SK-N-SH (cell line): ENCODE measurements at regions not wholly inside any gene's neighbourhood (a gene's known extent, or its start where the extent isn't known, plus 50 kb on each side); places are given as distances from the start of the nearest gene placed in this dataset.

Source experiments
- CTCF ChIP-seq: fragments of 200-600 bp; sonication (generic); IDR thresholded peaks from 2 replicates; pipeline ENCODE4 v1.6.1; 2017; ENCODE audit warnings: antibody characterized with exemption, mild to moderate bottlenecking, moderate library complexity
- ELF1 ChIP-seq: IDR thresholded peaks from 2 replicates; pipeline ENCODE4 v1.4.0; 2012
- EP300 ChIP-seq, 2 experiments: IDR thresholded peaks; 2 replicates each; pipeline versions ENCODE4 v1.4.0 to v1.6.1; 2012; ENCODE audit warnings: borderline replicate concordance in 1 of 2, low read depth in 1 of 2, low read length in 1 of 2
- MEF2A ChIP-seq: IDR thresholded peaks from 2 replicates; pipeline ENCODE4 v1.4.0; 2012; ENCODE audit warnings: low read depth, borderline replicate concordance
- POLR2AphosphoS5 ChIP-seq: IDR thresholded peaks from 2 replicates; pipeline ENCODE4 v1.6.1; 2012; ENCODE audit warnings: low read depth, low read length
- RFX5 ChIP-seq: IDR thresholded peaks from 2 replicates; pipeline ENCODE4 v1.6.1; 2012; ENCODE audit warnings: mild to moderate bottlenecking, improper control_type of control experiment, low read length
- SIN3A ChIP-seq: IDR thresholded peaks from 2 replicates; pipeline ENCODE4 v1.6.1; 2012; ENCODE audit warnings: low read depth, mild to moderate bottlenecking, low read length, moderate library complexity, borderline replicate concordance
- YY1 ChIP-seq: IDR thresholded peaks from 2 replicates; pipeline ENCODE4 v1.4.0; 2012; ENCODE audit warnings: low read depth, mild to moderate bottlenecking
- ZBTB33 ChIP-seq: IDR thresholded peaks from 2 replicates; pipeline ENCODE4 v1.4.0; 2012; ENCODE audit warnings: low read depth, borderline replicate concordance

- TF ChIP-seq CTCF (no peak), SIN3A (no peak), EP300 (IDR thresholded peaks at IDR 0.05; ENCODE audit: borderline replicate concordance in 1 of 2, low read depth in 1 of 2, low read length in 1 of 2) (no peak), YY1 (no peak), ZBTB33 (no peak), MEF2A (no peak), ELF1 (no peak), POLR2AphosphoS5 (no peak), RFX5 (no peak)
Measured at GRCh38 chr19:5397804-5398692, 57.2 kb upstream of the ZNRF4 start.
